ENCODE measurements at regions not wholly inside any gene's neighbourhood (a gene's known extent, or its start where the extent isn't known, plus 50 kb on each side); places are given as distances from the start of the nearest gene placed in this dataset.

- Histone ChIP-seq H3K9me3 (ENCODE audit: control insufficient read depth in 2 of 3, insufficient read depth in 1 of 3, low read length in 3 of 3) (no peaks in the 10 kb centered on the region), H3K9ac (ENCODE audit: low read length in 3 of 3) (no peak overlapping the region), H3K27me3 (ENCODE audit: control insufficient read depth, insufficient read depth, low read length) (no peaks in the 10 kb centered on the region), H3K27ac (ENCODE audit: low read depth in 2 of 2, low read length in 2 of 2) (no peak overlapping the region), H3K4me1 (ENCODE audit: control insufficient read depth in 2 of 3, insufficient read depth in 2 of 3, low read depth in 1 of 3, low read length in 3 of 3) (no peaks in the 10 kb centered on the region), H3K36me3 (ENCODE audit: control insufficient read depth in 2 of 3, insufficient read depth in 3 of 3, low read length in 3 of 3) (no peaks in the 10 kb centered on the region), H3K4me3 (ENCODE audit: low read length in 3 of 3) (no peak overlapping the region)
- no peak for TF ChIP-seq CTCF (IDR thresholded peaks at IDR 0.05; ENCODE audit: borderline replicate concordance, extremely low read depth, insufficient read depth)
- no peak for FAIRE-seq
- intact Hi-C loops (cut with DNase I), result no loop called here
- no peak for DNase-seq
Measured at GRCh38 chr11:134474942-134475341, 62.9 kb upstream of the B3GAT1 start.

GRCh38 chr11:134474070-134474860 is 62.2 kb upstream of the B3GAT1 start:
- no peak overlapping the region for H3K4me3 ChIP-seq (ENCODE audit: low read length in 3 of 3)
- no peaks in the 10 kb centered on the region for H3K4me1 ChIP-seq (ENCODE audit: control insufficient read depth in 2 of 3, insufficient read depth in 2 of 3, low read depth in 1 of 3, low read length in 3 of 3)
- H3K9me3 ChIP-seq (ENCODE audit: control insufficient read depth in 2 of 3, insufficient read depth in 1 of 3, low read length in 3 of 3), result no peaks in the 10 kb centered on the region
- no peaks in the 10 kb centered on the region for H3K36me3 ChIP-seq (ENCODE audit: control insufficient read depth in 2 of 3, insufficient read depth in 3 of 3, low read length in 3 of 3)
- intact Hi-C loops (cut with DNase I), result no loop called here
- H3K9ac ChIP-seq (ENCODE audit: low read length in 3 of 3), result no peak overlapping the region
- H3K27me3 ChIP-seq (ENCODE audit: control insufficient read depth, insufficient read depth, low read length), result no peaks in the 10 kb centered on the region
- no peak for TF ChIP-seq CTCF (IDR thresholded peaks at IDR 0.05; ENCODE audit: borderline replicate concordance, extremely low read depth, insufficient read depth)
- DNase-seq (no peak), FAIRE-seq (no peak)
- H3K27ac ChIP-seq (ENCODE audit: low read depth in 2 of 2, low read length in 2 of 2), result no peak overlapping the region

GRCh38 chr11:134471716-134472455 is 59.8 kb upstream of the B3GAT1 start:
- Histone ChIP-seq H3K9me3 (ENCODE audit: control insufficient read depth in 2 of 3, insufficient read depth in 1 of 3, low read length in 3 of 3) (no peaks in the 10 kb centered on the region), H3K4me1 (ENCODE audit: control insufficient read depth in 2 of 3, insufficient read depth in 2 of 3, low read depth in 1 of 3, low read length in 3 of 3) (peaks cover 0 to 3% (median 0%) of the 10 kb centered on the region in 3 donors), H3K27ac (ENCODE audit: low read depth in 2 of 2, low read length in 2 of 2) (no peak overlapping the region), H3K27me3 (ENCODE audit: control insufficient read depth, insufficient read depth, low read length) (no peaks in the 10 kb centered on the region), H3K36me3 (ENCODE audit: control insufficient read depth in 2 of 3, insufficient read depth in 3 of 3, low read length in 3 of 3) (no peaks in the 10 kb centered on the region), H3K9ac (ENCODE audit: low read length in 3 of 3) (no peak overlapping the region), H3K4me3 (ENCODE audit: low read length in 3 of 3) (no peak overlapping the region)
- DNase-seq, result no peak
- FAIRE-seq, result no peak
- no peak for TF ChIP-seq CTCF (IDR thresholded peaks at IDR 0.05; ENCODE audit: borderline replicate concordance, extremely low read depth, insufficient read depth)
- intact Hi-C loops (cut with DNase I), result no loop called here
